ENCODE measurements at regions not wholly inside any gene's neighbourhood (a gene's known extent, or its start where the extent isn't known, plus 50 kb on each side); places are given as distances from the start of the nearest gene placed in this dataset.
A peak's percentile ranks its signal among the peaks of the same experiment; 100 is the strongest.

DNA sequence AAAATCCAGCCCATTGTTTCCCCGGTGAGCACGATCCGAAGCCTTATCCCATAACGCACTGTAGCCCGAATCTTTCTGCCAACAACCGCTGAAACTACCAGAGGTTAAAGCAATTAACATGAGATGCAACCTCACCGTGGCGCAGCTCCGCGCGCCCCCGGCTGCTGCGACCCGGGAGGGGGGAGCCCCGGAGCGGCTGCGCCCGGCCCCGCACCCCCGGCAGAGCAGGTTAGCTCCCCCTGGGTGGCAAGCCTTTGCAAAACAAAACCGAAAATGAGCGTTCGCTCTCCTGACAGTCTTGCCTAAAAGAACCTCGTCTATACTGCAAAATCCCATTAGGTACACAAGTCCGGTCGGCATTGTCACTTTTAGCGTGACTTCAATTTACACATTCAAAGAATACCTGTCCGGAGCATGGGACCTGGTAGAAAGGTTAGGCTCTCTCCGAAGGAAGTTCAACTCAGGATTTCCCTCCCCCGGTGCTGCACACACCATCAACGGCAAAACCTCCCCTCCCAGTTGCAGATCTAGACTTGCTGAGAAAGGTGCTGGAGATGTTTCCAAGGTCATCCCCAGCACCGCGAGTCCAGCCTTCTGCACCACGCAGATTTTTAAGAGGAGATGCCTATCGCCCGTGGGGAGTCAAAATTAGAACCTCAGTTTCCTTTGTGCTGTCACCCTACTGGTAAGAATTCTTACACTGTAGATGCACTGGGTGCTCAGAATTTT lies 107.5 kb downstream of the ZNF281 start:
- H3K9ac ChIP-seq (ENCODE audit: insufficient read depth, low read depth, low read length) = peak overlapping the region; percentile 29; the same call in 1 of the 2 replicates
- ChIA-PET CTCF (ENCODE audit: low intra/inter-chr PET ratio, low total read pairs) (no interaction called here), POLR2A (interaction anchor here (0.9 to 2.2 kb wide), 4 partner anchors 10 to 71 kb away, joined by 4 to 7 read pairs (median 5); no protein-coding TSS in a partner anchor)
- no peaks in the 10 kb centered on the region for H3K9me3 ChIP-seq (ENCODE audit: low read length)
- peaks cover 0 to 14% of the 10 kb centered on the region in 2 experiments; a peak in 2 of 5 replicates for H3K27me3 ChIP-seq (ENCODE audit: control insufficient read depth in 1 of 2, insufficient read depth in 2 of 2, low read length in 2 of 2)
- H3K4me3 ChIP-seq (replicated peaks in 1 of 3; ENCODE audit: insufficient read depth in 1 of 3, low read depth in 2 of 3, low read length in 3 of 3) = peak overlapping the region; percentile 53 to 73 (median 67)
- BruUV-seq (replicated peaks) = no TSS peak
- no peaks in the 10 kb centered on the region for H3K36me3 ChIP-seq (replicated peaks in 1 of 2; ENCODE audit: control insufficient read depth in 1 of 2, insufficient read depth in 2 of 2, low read length in 2 of 2)
- peak overlapping the region; percentile 83 for H2AFZ ChIP-seq (ENCODE audit: low read length)
- H3K79me2 ChIP-seq (ENCODE audit: insufficient read depth, low read length) = no peaks in the 10 kb centered on the region
- DNase-seq (ENCODE audit: low spot score) (no peak), ATAC-seq (peak; percentile 84), FAIRE-seq (no peak)
- in situ Hi-C loops (cut with HindIII; ENCODE audit: extremely low pct_ligation_motif_present, low pct_unique_long_range_greater_than_20kb) (no loop called here), intact Hi-C loops (cut with micrococcal nuclease; ENCODE audit: unreplicated experiment) (loop anchor here (5.0 to 10.0 kb wide), 2 partner anchors 110 to 168 kb away; partner anchors contain the start of gene ZNF281)
- peaks cover 39% of the 10 kb centered on the region for H3K4me1 ChIP-seq (ENCODE audit: insufficient read depth, low read length)
- H4K20me1 ChIP-seq (ENCODE audit: insufficient read depth, low read length) = no peaks in the 10 kb centered on the region
- no peak overlapping the region for H3K27ac ChIP-seq (ENCODE audit: extremely low read length, insufficient read depth, low read length)
- peak overlapping the region; percentile 89 for H3K4me2 ChIP-seq (ENCODE audit: low read depth, low read length)
- WGBS (ENCODE audit: low lambda C conversion rate) = 3% methylated on average over 10 of the region's 36 CpGs
- TF ChIP-seq PAX8 (CRISPR knock-in tag; IDR thresholded peaks at IDR 0.05; ENCODE audit: borderline replicate concordance) (no peak), ZNF891 (CRISPR knock-in tag; IDR thresholded peaks at IDR 0.05) (no peak), MXD4 (CRISPR knock-in tag; IDR thresholded peaks at IDR 0.05) (no peak), ZNF230 (CRISPR knock-in tag; IDR thresholded peaks at IDR 0.05) (no peak), JUNB (CRISPR knock-in tag; IDR thresholded peaks at IDR 0.05; ENCODE audit: borderline replicate concordance) (no peak), JUN (CRISPR knock-in tag; IDR thresholded peaks at IDR 0.05) (no peak), ZFP62 (CRISPR knock-in tag; IDR thresholded peaks at IDR 0.05) (no peak), SKI (IDR thresholded peaks at IDR 0.05; ENCODE audit: partially characterized antibody) (no peak), SUZ12 (IDR thresholded peaks at IDR 0.05; ENCODE audit: low read depth, low read length) (no peak), ZNF878 (CRISPR knock-in tag; IDR thresholded peaks at IDR 0.05) (no peak), CREM (IDR thresholded peaks at IDR 0.05) (no peak), CREM (CRISPR knock-in tag; IDR thresholded peaks at IDR 0.05) (no peak)
- TF ChIP-seq, protein P1, sequence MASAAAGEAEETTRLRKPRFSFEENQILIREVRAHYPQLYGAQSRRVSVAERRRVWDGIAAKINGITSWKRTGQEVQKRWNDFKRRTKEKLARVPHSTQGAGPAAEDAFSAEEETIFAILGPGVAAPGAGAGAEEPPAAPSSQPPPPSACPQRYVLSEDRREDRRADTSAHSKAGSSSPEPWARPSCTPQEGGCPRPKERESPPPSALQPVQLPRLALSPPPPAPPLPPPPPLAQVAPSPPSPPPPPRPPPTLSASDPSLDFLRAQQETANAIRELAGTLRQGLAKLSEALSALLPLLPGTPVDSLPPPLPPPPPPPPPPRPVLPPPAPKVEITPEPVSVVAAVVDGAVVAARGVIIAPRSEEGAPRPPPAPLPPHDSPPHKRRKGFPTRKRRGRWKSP (CRISPR knock-in tag; IDR thresholded peaks at IDR 0.05) = 0 out of 2 replicates have a peak, but pooled peaks have one; percentile 26
- TF ChIP-seq, protein P2, sequence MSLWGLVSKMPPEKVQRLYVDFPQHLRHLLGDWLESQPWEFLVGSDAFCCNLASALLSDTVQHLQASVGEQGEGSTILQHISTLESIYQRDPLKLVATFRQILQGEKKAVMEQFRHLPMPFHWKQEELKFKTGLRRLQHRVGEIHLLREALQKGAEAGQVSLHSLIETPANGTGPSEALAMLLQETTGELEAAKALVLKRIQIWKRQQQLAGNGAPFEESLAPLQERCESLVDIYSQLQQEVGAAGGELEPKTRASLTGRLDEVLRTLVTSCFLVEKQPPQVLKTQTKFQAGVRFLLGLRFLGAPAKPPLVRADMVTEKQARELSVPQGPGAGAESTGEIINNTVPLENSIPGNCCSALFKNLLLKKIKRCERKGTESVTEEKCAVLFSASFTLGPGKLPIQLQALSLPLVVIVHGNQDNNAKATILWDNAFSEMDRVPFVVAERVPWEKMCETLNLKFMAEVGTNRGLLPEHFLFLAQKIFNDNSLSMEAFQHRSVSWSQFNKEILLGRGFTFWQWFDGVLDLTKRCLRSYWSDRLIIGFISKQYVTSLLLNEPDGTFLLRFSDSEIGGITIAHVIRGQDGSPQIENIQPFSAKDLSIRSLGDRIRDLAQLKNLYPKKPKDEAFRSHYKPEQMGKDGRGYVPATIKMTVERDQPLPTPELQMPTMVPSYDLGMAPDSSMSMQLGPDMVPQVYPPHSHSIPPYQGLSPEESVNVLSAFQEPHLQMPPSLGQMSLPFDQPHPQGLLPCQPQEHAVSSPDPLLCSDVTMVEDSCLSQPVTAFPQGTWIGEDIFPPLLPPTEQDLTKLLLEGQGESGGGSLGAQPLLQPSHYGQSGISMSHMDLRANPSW (CRISPR knock-in tag; IDR thresholded peaks at IDR 0.05; ENCODE audit: borderline replicate concordance) = no peak
- TF ChIP-seq, protein P3, sequence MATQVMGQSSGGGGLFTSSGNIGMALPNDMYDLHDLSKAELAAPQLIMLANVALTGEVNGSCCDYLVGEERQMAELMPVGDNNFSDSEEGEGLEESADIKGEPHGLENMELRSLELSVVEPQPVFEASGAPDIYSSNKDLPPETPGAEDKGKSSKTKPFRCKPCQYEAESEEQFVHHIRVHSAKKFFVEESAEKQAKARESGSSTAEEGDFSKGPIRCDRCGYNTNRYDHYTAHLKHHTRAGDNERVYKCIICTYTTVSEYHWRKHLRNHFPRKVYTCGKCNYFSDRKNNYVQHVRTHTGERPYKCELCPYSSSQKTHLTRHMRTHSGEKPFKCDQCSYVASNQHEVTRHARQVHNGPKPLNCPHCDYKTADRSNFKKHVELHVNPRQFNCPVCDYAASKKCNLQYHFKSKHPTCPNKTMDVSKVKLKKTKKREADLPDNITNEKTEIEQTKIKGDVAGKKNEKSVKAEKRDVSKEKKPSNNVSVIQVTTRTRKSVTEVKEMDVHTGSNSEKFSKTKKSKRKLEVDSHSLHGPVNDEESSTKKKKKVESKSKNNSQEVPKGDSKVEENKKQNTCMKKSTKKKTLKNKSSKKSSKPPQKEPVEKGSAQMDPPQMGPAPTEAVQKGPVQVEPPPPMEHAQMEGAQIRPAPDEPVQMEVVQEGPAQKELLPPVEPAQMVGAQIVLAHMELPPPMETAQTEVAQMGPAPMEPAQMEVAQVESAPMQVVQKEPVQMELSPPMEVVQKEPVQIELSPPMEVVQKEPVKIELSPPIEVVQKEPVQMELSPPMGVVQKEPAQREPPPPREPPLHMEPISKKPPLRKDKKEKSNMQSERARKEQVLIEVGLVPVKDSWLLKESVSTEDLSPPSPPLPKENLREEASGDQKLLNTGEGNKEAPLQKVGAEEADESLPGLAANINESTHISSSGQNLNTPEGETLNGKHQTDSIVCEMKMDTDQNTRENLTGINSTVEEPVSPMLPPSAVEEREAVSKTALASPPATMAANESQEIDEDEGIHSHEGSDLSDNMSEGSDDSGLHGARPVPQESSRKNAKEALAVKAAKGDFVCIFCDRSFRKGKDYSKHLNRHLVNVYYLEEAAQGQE (IDR thresholded peaks at IDR 0.05; ENCODE audit: borderline replicate concordance in 1 of 2, low read depth in 1 of 2, low read length in 2 of 2) = no peak
- TF ChIP-seq, protein P4, sequence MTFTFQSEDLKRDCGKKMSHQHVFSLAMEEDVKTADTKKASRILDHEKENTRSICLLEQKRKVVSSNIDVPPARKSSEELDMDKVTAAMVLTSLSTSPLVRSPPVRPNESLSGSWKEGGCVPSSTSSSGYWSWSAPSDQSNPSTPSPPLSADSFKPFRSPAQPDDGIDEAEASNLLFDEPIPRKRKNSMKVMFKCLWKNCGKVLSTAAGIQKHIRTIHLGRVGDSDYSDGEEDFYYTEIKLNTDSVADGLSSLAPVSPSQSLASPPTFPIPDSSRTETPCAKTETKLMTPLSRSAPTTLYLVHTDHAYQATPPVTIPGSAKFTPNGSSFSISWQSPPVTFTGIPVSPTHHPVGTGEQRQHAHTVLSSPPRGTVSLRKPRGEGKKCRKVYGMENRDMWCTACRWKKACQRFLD (CRISPR knock-in tag; IDR thresholded peaks at IDR 0.05; ENCODE audit: borderline replicate concordance) = no peak

Data from HepG2 (cell line).